HG02938 (cell line): ENCODE measurements at regions not wholly inside any gene's neighbourhood (a gene's known extent, or its start where the extent isn't known, plus 50 kb on each side); places are given as distances from the start of the nearest gene placed in this dataset.

Experiments used
- ATAC-seq: cut with Tn5 transposase; IDR thresholded peaks from one replicate; pipeline ENCODE4 v1.9.1; 2021; ENCODE audit warnings: mild to moderate bottlenecking, moderate library complexity; ENCODE audit not compliant: unreplicated experiment

DNA sequence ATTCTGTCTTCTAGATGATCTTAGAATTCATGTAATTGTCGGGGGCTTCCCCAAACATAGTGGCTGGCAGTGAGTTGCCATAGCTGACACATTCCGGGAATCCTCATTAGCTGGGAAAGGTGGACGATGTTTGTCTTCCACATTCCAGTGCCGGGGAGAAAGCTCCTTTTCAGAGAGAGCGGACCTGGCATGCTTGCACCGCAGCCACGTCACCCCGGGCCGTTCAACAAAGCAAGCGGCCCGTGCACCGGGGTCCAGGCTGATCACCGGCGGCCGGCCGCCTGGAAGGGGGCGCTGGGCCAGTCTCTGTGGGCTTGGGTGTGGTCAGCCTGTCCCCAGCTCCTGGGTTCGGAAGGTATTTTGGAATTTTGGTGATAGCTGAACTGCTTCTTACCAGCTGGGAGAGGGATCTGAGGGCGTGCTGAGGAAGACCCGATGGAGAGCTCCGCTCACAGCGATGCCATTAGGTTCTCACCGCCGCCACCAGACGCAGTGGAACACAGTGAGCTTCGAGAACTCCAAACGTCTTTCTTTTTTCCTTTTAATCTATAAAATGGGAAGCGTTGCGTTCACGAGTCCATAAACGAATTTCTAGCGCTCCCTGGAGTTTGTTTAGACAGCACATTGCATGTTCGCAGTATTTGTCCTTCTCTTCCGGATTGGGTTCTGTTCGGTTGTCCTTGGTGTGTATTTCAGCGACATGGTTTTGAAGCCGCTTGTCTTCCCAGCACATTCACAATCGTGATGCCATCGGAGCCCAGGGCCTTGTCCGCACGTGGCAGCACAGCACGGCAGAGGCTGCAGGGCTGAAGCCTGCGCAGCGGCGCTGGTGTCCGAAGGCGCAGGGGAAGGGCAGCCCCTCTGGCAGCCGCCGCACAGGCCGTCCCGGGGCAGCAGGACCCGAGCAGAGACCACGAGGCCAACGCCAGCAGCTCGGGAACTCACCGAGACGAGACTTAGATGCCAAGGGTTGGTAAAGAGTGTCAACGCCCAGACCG lies 557.6 kb downstream of the QKI start:
- ATAC-seq = no peak

DNA sequence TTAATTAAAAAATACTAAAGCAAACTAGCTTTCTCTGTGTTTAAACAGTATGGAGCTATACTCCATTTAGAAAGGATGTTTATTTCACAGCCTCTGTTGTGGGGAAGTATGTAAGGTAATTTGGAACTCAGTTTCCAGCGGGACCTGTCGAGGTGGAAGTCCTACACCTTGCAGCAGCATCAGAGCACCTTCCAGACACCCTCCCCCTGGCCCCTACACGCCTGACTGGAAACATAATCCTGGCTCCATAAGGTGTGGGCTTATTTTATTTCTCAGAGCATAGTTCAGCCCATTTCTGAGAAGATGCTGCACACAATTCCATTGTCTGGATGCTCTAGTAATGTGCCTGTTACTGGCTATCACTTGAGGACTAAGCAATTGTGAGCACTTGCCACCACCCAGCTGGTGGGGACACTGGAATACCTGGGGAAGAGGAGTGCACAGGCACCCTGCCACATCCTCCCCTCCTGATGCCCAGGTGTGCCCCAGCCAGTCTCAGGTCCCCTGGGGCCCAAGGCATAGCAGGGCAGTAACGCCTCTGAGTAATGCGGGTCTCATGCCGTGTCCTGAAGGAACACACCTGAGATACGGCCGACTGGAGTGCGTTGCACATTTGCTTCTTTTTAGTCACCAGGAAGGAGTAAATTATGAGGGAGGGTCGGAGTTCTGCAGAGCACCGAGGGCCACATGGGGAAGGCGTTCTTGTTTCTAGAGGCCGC lies 556.5 kb downstream of the QKI start:
- ATAC-seq = no peak

DNA sequence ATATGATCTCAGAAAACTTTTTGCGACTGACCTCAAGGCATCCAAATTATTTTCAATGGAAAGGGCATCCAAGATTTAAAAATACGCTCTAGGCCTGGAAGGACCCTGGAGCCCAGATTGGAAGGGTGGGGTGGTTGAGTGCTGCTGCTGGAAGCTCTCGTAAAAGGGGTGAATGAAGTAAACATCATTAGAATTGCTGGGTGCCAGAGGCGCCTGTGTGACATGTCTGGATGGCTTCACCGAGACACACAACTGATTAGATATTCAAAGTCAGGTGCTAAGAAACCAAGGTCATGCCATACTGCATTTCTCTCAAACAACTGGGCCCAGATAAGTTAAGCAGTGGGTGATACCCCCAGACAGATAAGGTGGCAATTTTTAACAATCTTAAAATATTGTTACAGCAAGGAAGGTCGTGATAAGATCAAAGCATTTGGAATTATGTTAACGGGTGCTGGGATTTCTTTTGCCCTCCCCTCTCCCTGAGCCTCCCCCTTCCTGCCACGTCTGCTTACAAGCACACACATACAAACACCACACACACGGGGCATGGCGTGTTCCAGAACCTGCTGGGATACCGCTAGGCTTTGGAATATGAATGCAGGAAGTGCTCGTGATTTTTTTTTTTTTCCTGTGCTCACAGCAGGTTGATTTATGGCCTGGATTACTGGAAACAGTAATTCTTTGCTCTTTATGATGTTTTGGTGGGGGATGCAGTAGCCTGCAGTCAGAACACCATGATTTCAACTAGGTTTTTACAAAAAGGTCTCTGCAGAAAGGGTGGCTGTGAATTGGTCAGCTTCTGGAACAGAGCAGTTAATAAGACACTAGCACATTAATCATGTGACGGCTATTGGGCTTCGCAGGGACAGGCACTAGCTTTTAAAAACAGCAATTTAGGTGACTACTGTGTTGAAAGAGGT lies 551.2 kb downstream of the QKI start:
- no peak for ATAC-seq

DNA sequence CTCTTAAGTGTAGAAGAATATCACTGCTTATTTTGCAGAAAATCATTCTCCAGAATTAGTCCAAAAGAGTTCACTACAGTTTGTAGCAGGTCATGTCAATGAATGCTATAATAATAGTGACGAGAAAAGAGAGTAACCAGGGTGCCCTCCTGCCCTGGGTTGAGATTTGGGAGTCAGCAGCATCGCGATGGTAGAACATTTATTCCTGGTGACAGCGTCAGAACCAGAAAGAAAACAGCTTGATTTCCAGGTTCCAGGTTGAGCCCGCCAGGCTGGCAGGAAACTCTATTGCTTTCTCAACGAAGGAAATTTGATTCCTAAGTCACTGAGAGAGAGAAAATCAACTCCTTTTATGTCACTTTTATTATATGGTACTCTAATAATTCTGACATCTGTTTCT lies 550.3 kb downstream of the QKI start:
- ATAC-seq = no peak

DNA sequence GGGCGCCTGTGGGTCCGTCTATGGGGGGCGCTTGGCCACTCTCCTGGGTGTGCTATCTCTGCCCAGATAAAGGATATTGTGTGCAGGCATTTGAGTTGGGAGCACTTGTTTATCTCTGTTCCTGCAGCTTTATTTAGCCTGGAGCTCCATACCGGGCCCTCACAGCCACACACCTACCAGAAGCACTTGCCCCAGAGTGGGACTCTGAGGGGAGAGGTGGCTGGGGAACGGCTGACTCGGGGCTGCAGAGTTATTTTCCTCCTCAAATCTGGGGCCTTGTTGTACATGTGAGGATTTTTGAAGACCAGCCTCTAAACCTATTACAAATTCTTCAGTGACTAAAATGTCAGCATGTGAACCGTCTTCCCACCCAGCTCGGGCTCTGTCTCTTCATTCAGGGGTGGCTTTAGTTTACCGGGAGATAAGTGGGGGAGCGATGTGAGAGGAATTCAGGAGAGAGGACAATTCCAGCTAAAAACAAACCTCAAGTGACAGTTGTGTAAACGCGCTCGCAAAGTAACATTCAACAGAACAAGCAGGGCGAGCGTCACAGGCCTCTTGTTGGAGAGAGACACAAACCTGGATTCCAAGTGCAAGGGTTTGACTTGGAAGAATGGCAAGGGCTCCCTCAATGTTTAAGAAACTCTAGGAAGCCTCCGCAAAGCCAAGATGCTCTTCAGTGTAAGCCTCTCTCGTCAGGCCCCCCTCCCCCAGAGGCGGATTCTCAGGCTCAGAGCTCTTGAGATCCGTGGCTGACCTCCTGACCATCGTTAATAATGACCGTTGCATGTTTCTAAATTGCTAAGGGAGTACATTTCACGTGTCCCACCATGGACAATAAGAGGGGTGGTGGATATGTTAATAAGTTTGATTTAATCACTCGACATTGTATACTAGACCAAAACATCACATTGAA lies 548.9 kb downstream of the QKI start:
- no peak for ATAC-seq

DNA sequence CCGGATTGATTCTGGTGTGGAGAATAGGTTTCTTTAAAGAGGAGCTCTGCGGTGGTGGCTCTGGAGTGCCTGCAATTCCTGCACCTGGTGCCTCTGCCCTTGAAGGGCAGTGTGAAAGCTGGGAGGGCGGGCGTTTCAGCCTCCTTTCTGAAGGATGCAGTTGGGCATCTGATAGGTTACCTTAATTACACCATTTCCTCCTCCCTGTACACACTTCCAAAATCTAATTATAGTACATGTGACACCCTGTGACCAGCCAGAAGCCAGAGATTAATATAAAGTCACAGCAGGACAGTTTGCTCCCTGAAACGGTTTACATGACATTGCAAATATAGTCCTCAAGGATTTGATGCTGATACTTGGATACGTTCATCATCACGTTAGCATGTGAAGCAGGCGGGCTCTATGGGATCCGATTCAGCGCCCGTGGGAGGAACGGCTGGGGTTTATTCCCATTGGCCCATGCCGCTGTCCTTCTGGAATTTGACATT lies 548.2 kb downstream of the QKI start:
- ATAC-seq = no peak

DNA sequence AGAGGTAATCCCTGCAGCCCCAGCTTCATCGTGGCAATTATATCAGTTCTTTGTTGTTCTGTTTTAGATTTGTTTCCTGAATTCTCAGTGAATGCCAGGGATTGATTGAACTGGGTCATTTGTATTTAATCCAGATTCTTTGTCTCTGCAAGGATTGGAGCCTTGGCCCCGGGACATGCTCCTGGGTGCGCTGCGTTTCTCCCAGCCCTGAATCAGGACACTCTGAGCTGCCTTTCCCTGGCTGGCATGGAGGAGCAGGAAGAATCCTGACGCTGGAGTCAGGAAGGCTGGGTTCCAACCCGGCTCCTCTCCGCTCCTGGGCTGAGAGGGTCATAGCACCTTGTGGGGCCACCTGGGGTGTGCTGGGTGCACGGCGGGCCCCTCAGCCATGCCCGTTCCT lies 545.6 kb downstream of the QKI start:
- ATAC-seq = no peak

DNA sequence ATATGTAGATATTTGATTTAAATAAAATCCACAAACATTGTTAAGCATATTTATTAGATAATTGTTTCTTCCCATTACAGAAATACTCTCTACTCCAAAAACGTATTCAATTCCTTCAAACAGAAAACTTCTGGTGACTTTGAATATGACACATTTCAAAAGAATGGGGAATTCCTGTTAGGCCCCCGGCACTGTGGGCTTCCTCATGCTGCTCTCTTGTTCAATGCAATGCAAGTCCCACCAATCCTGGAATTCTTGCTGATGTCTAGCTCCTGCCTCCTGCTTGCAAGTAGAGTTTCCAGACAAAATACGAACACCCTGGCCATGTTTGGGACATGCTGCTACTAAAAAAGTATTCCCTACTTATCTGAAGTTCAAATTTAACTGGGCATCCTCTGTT lies 544.1 kb downstream of the QKI start:
- no peak for ATAC-seq

DNA sequence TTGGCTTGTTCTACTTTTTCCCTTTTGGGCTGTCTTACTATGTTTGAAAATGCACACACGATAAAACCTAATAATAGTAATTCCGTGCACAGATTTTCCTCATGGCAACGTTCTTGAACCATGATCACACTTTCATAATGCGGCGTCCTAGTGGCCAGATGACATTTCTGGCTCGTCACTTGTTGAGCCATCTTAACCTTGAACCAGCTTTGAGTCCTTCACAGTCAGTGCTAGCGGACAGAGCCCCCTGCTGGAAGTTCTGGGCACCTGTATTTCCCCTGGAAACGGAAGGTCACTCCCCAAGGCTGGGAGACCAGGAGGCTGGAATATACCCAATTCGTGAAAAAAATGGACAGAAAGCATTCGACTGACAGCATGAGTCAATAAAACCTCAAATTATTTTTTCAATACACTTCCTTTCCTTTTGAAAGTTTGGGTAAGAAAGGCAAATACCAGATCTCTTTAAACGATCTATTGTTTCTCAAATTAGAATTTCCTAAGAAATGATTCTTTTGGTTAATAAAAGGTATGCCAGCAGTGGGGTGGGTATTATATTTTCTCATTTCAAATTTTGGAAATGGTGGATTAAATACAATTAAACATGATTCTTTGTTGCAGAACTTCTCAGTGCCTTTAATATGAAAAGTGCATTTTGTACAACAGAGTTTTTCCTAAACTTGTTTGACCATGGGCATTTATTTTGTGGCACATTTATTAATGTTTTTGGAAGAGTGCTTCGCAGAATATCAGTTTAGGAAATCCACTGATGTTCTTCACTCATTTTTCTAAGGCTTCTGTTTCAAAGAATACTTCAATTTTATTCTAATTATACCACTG lies 542.3 kb downstream of the QKI start:
- ATAC-seq = peak; percentile 99

DNA sequence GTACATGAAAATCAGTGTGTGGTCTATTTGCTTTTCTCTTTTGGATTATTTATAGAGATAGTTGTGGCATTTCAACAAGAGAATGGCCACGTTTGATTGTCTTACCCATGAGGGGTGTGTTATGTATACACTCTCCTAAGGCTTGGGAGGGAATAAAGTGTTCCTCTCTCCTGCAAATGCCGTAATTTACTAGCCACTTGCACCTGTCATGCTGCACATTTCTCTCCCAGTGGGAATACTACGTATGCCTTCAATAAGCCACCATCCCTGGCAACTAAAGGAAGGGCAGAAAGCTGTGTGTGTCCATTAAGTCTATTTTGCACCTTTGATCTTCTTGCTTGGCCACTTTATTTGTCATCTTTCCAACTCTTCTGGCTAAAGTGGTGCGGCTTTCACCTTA lies 541.2 kb downstream of the QKI start:
- ATAC-seq = no peak

DNA sequence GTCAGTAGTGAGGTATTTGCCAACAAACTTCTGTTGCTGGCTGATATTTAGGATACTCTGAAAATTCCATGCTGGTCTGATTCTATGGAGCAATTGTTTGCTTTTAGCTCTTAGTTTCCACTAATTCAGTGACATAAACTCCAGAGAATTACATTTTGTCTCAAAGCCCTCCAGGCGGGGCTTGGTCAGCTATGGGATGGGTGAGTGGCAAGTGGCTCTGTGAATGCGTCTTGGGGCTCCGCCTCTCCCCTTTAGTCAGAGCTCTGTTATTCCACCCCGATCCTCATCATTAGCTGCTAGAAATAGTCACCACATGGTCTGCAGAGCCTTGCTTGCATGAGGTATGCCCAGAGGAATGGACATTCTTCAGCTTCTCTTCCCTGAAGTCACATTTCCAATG lies 540.6 kb downstream of the QKI start:
- no peak for ATAC-seq

DNA sequence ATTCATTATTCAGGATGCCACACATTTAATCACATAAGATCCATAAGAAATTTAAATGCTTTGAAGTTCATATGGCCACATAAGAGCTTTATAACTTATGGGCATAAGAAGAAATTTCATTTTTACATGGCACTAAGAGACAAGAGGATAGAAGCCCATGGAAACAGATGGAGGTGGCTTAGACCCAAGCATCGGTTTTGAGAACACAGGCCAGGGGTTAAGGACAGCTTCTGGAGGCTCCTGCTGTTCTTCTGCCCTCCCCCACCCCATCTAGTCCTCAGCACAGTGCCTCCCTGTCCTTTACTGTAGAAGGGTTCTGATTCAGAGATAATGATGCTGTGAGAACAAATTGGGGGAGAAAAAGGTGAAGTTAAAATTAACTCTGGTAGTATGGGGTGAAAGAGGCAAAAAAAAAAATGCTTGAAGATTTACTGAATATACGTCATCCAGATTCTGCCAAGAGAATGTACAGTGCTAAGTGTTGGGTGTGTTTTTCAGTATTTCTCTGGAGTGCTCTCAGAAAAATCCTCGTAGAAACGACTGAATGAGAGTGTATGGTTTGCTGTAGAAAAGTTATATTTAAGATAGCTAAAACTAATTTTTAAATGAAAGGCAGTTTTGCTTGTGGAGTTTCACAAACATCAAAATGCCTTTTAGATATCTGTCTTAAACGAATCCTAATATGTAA lies 539.7 kb downstream of the QKI start:
- ATAC-seq = no peak

DNA sequence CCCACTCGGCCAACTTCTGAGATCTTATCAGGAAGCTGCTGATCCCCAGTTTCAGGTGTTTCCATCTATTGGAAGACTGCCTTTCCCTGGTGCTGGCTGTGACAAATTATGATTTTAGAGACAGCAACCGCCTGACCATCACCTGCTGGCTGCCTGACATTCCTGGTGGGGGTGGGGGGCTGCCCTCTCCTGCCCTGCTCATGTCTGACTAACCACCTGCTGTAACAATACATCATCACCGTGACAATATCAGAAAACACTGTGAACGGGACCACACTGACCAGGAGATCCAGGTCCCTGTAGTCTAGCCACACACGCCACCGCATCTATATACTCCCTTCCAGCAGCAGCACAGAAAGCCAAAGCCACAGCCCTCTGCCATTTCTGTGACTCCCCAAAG lies 537.5 kb downstream of the QKI start:
- no peak for ATAC-seq

DNA sequence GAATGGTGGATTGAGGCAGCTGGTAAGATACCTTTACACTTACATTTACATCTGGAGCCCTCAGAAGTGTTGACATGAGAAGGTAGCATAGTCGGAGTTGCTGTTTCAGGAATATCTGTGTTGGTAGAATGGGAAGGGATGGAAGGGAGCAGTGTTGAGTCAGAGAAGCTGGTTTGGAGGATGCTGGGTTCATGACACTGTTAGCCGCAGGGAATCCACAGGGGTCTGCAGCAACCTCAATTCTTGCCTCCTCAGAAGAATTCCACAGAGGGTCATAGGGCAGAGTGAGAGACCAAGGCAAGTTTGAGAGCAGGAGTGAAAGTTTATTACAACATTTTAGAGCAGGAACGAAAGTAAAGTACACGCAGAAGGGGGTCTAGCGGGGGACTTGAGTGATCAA lies 536.8 kb downstream of the QKI start:
- ATAC-seq = no peak

DNA sequence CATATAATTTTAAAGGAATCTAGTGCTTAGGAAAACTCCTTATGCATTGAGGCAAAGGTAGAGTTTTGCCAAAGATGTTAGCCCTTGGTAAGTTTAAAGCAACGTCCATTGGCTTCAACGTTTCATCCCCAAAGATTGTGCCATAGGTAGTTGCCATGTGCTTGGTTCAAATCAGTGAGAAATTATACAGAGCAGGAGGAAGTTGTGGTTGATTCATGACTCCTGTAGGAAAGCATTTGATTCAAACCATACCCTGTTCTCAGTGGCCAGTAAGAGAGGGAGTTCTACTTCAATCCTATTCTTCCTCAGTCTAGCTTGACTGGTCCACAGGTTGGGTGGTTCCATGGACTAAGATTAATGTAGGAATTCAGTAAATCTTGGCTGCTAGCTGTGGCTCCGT lies 535.6 kb downstream of the QKI start:
- ATAC-seq = no peak

DNA sequence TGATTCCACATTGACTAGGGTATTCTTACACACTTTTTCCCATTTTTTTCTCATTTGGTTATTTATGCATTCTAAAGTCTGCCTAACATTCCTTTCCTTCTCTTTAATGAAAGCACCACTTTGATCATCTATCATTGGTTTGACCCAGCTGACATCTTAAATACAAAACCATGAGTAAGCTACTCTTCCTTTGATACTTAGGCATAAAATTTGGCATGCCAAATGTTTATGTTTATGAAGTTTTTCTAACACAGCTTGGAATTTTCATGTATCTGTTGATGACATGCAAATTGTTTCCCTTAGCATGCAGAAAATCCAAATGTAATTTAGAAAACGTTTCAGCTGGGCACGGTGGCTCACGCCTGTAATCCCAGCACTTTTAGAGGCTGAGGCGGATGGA lies 534.9 kb downstream of the QKI start:
- no peak for ATAC-seq

DNA sequence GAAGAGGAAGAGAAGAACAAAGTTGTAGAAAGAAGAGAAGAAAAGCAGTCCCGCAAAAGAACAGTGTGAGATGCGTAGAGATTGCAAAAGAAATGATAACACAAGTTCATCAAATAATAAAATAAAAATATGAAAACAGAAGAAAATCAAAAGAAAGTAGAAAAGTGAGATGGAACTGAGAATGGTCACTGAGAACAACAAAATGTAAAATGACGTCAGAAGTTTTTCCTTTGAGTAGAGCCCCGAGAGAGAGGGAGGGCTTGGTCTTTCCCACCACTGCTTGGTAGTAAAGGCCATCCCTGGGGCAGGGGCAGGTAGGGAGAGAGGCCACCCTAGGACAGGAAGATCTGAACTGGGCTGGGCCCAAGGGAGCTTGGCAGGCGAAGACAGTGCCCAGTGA lies 533.7 kb downstream of the QKI start:
- no peak for ATAC-seq

DNA sequence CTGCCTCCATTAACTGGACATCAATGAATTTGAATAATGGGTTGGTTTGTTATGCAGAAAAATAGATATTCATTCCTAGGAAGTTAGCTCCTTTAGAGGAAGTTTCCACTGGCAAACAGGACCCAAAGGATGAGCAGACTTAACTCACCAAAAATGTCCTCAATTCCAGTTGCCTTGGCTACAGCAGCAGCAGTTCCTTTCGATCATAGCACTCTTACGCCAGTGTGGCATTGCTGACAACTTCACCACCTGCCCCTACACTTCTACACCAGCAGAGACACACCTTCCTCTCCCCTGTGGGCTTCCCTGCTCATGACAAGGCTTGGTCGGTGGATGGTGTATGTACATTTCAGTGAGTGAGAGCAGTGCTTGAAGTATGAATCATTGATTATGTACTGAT lies 532.8 kb downstream of the QKI start:
- no peak for ATAC-seq
